ENCODE measurements at regions not wholly inside any gene's neighbourhood (a gene's known extent, or its start where the extent isn't known, plus 50 kb on each side); places are given as distances from the start of the nearest gene placed in this dataset.

- no peaks in the 10 kb centered on the region for H3K4me1 Mint-ChIP-seq
- H3K9me3 Mint-ChIP-seq: no peaks in the 10 kb centered on the region
- intact Hi-C loops (cut with micrococcal nuclease): no loop called here
- no peak overlapping the region for H3K27ac Mint-ChIP-seq
- no peak overlapping the region for H3K4me3 Mint-ChIP-seq
- no peaks in the 10 kb centered on the region for H3K36me3 Mint-ChIP-seq (ENCODE audit: low read depth)
- peaks cover 17% of the 10 kb centered on the region for H3K27me3 Mint-ChIP-seq
- DNase-seq: no peak
Measured at GRCh38 chr5:66346869-66347268, 202.8 kb downstream of the SREK1 start.

- no peak overlapping the region for H3K4me3 Mint-ChIP-seq
- intact Hi-C loops (cut with micrococcal nuclease): no loop called here
- no peaks in the 10 kb centered on the region for H3K36me3 Mint-ChIP-seq (ENCODE audit: low read depth)
- no peak for DNase-seq
- no peaks in the 10 kb centered on the region for H3K9me3 Mint-ChIP-seq
- no peaks in the 10 kb centered on the region for H3K4me1 Mint-ChIP-seq
- peaks cover 17% of the 10 kb centered on the region for H3K27me3 Mint-ChIP-seq
- H3K27ac Mint-ChIP-seq: no peak overlapping the region
Measured at GRCh38 chr5:66348387-66349125, 204.5 kb downstream of the SREK1 start.

GRCh38 chr5:66351813-66352212 is 207.7 kb downstream of the SREK1 start:
- Mint-ChIP-seq H3K27me3 (peaks cover 15% of the 10 kb centered on the region), H3K4me3 (no peak overlapping the region), H3K27ac (no peak overlapping the region), H3K36me3 (ENCODE audit: low read depth) (no peaks in the 10 kb centered on the region), H3K9me3 (no peaks in the 10 kb centered on the region), H3K4me1 (no peaks in the 10 kb centered on the region)
- no peak for DNase-seq
- intact Hi-C loops (cut with micrococcal nuclease): no loop called here

- H3K4me3 Mint-ChIP-seq: no peak overlapping the region
Measured at GRCh38 chr5:66353186-66353585, 209.1 kb downstream of the SREK1 start.

GRCh38 chr5:66354422-66354821 is 210.3 kb downstream of the SREK1 start:
- Mint-ChIP-seq H3K4me1 (no peaks in the 10 kb centered on the region), H3K36me3 (ENCODE audit: low read depth) (no peaks in the 10 kb centered on the region), H3K9me3 (no peaks in the 10 kb centered on the region), H3K27ac (no peak overlapping the region), H3K27me3 (peaks cover 8% of the 10 kb centered on the region), H3K4me3 (no peak overlapping the region)
- intact Hi-C loops (cut with micrococcal nuclease): no loop called here
- DNase-seq: no peak

More at GRCh38 chr5:66353186-66353585, 209.1 kb downstream of the SREK1 start:
- H3K9me3 Mint-ChIP-seq: no peaks in the 10 kb centered on the region
- H3K27ac Mint-ChIP-seq: no peak overlapping the region
- intact Hi-C loops (cut with micrococcal nuclease): no loop called here
- H3K27me3 Mint-ChIP-seq: peaks cover 13% of the 10 kb centered on the region
- no peak for DNase-seq
- no peaks in the 10 kb centered on the region for H3K4me1 Mint-ChIP-seq
- H3K36me3 Mint-ChIP-seq (ENCODE audit: low read depth): no peaks in the 10 kb centered on the region

- Mint-ChIP-seq H3K9me3 (no peaks in the 10 kb centered on the region), H3K4me1 (no peaks in the 10 kb centered on the region), H3K27ac (no peak overlapping the region), H3K36me3 (ENCODE audit: low read depth) (no peaks in the 10 kb centered on the region), H3K4me3 (no peak overlapping the region), H3K27me3 (peaks cover 6% of the 10 kb centered on the region)
- DNase-seq: no peak
- intact Hi-C loops (cut with micrococcal nuclease): no loop called here
Measured at GRCh38 chr5:66356011-66356565, 212.0 kb downstream of the SREK1 start.

- H3K4me3 Mint-ChIP-seq: no peak overlapping the region
- H3K27ac Mint-ChIP-seq: no peak overlapping the region
- peaks cover 5% of the 10 kb centered on the region for H3K27me3 Mint-ChIP-seq
- DNase-seq: no peak
- peaks cover 5% of the 10 kb centered on the region for H3K9me3 Mint-ChIP-seq
- H3K4me1 Mint-ChIP-seq: no peaks in the 10 kb centered on the region
- intact Hi-C loops (cut with micrococcal nuclease): no loop called here
- H3K36me3 Mint-ChIP-seq (ENCODE audit: low read depth): no peaks in the 10 kb centered on the region
Measured at GRCh38 chr5:66358741-66359140, 214.6 kb downstream of the SREK1 start.

- H3K4me3 Mint-ChIP-seq: no peak overlapping the region
- DNase-seq: no peak
- H3K4me1 Mint-ChIP-seq: no peaks in the 10 kb centered on the region
- H3K36me3 Mint-ChIP-seq (ENCODE audit: low read depth): no peaks in the 10 kb centered on the region
- H3K27me3 Mint-ChIP-seq: peaks cover 9% of the 10 kb centered on the region
- intact Hi-C loops (cut with micrococcal nuclease): no loop called here
- peaks cover 5% of the 10 kb centered on the region for H3K9me3 Mint-ChIP-seq
- H3K27ac Mint-ChIP-seq: no peak overlapping the region
Measured at GRCh38 chr5:66361070-66361469, 217.0 kb downstream of the SREK1 start.

GRCh38 chr5:66362046-66362445 is 217.9 kb downstream of the SREK1 start:
- intact Hi-C loops (cut with micrococcal nuclease): no loop called here
- Mint-ChIP-seq H3K9me3 (peaks cover 5% of the 10 kb centered on the region), H3K4me3 (no peak overlapping the region), H3K36me3 (ENCODE audit: low read depth) (no peaks in the 10 kb centered on the region), H3K4me1 (no peaks in the 10 kb centered on the region), H3K27me3 (peaks cover 9% of the 10 kb centered on the region), H3K27ac (no peak overlapping the region)
- DNase-seq: no peak

GRCh38 chr5:66362687-66363086 is 218.6 kb downstream of the SREK1 start:
- intact Hi-C loops (cut with micrococcal nuclease): no loop called here
- no peak overlapping the region for H3K4me3 Mint-ChIP-seq
- no peaks in the 10 kb centered on the region for H3K36me3 Mint-ChIP-seq (ENCODE audit: low read depth)

GRCh38 chr5:66363097-66363496 is 219.0 kb downstream of the SREK1 start:
- Mint-ChIP-seq H3K27me3 (peaks cover 9% of the 10 kb centered on the region), H3K4me1 (no peaks in the 10 kb centered on the region), H3K4me3 (no peak overlapping the region), H3K9me3 (peaks cover 5% of the 10 kb centered on the region), H3K36me3 (ENCODE audit: low read depth) (no peaks in the 10 kb centered on the region), H3K27ac (no peak overlapping the region)
- intact Hi-C loops (cut with micrococcal nuclease): no loop called here
- no peak for DNase-seq

More at GRCh38 chr5:66362687-66363086, 218.6 kb downstream of the SREK1 start:
- Mint-ChIP-seq H3K27me3 (peaks cover 9% of the 10 kb centered on the region), H3K4me1 (no peaks in the 10 kb centered on the region), H3K9me3 (peaks cover 5% of the 10 kb centered on the region), H3K27ac (no peak overlapping the region)
- no peak for DNase-seq

GRCh38 chr5:66364186-66364585 is 220.1 kb downstream of the SREK1 start:
- intact Hi-C loops (cut with micrococcal nuclease): no loop called here
- H3K27me3 Mint-ChIP-seq: peaks cover 11% of the 10 kb centered on the region
- H3K4me1 Mint-ChIP-seq: no peaks in the 10 kb centered on the region
- no peak overlapping the region for H3K27ac Mint-ChIP-seq
- H3K36me3 Mint-ChIP-seq (ENCODE audit: low read depth): no peaks in the 10 kb centered on the region
- DNase-seq: no peak
- peaks cover 5% of the 10 kb centered on the region for H3K9me3 Mint-ChIP-seq
- no peak overlapping the region for H3K4me3 Mint-ChIP-seq

GRCh38 chr5:66365981-66366380 is 221.9 kb downstream of the SREK1 start:
- Mint-ChIP-seq H3K9me3 (peaks cover 5% of the 10 kb centered on the region), H3K36me3 (ENCODE audit: low read depth) (no peaks in the 10 kb centered on the region), H3K27me3 (peaks cover 11% of the 10 kb centered on the region), H3K4me3 (no peak overlapping the region), H3K27ac (no peak overlapping the region), H3K4me1 (no peaks in the 10 kb centered on the region)
- no peak for DNase-seq
- intact Hi-C loops (cut with micrococcal nuclease): no loop called here

- peaks cover 5% of the 10 kb centered on the region for H3K9me3 Mint-ChIP-seq
- no peak overlapping the region for H3K4me3 Mint-ChIP-seq
- DNase-seq: no peak
- H3K36me3 Mint-ChIP-seq (ENCODE audit: low read depth): no peaks in the 10 kb centered on the region
- no peaks in the 10 kb centered on the region for H3K4me1 Mint-ChIP-seq
- intact Hi-C loops (cut with micrococcal nuclease): no loop called here
- H3K27ac Mint-ChIP-seq: no peak overlapping the region
- peaks cover 13% of the 10 kb centered on the region for H3K27me3 Mint-ChIP-seq
Measured at GRCh38 chr5:66367814-66368541, 223.9 kb downstream of the SREK1 start.
